IMR-90 (cell line): ENCODE measurements at regions not wholly inside any gene's neighbourhood (a gene's known extent, or its start where the extent isn't known, plus 50 kb on each side); places are given as distances from the start of the nearest gene placed in this dataset.

Experiments
- ATAC-seq: fragments of 200-7000 bp; cut with Tn5 transposase; 2 replicates; pipeline ENCODE4 v1.9.1; 2020; ENCODE audit warnings: low read depth, mild to moderate bottlenecking, moderate library complexity
- BruUV-seq: library from RNA; stranded (reverse); fragments of 400-500 nt; replicated peaks from 2 replicates; lab custom pipeline; 2021; lab: Mats Ljungman, UMichigan
- CTCF ChIA-PET: fragments of 300-600 bp; formaldehyde crosslinking; extraction: SDS; loops from one replicate; lab custom pipeline; 2021; ENCODE audit warnings: antibody characterized with exemption; lab: Yijun Ruan, JAX
- POLR2A ChIA-PET: fragments of 300-600 bp; sonication (Branson Sonifier 250); formaldehyde crosslinking; loops from one replicate; lab custom pipeline; 2022; ENCODE audit warnings: antibody characterized with exemption; ENCODE audit not compliant: unreplicated experiment; lab: Charles Lee
- DNase-seq: peaks from one replicate; pipeline ENCODE4 v3.0.0; 2013
- H2AFZ ChIP-seq: replicated peaks from 2 replicates; pipeline ENCODE3; 2013; ENCODE audit warnings: low read length, mild to moderate bottlenecking; ENCODE audit not compliant: poor library complexity
- H2AK5ac ChIP-seq: 2 replicates; pipeline ENCODE4 v1.6.1; 2013; ENCODE audit warnings: low read depth, low read length, inconsistent platforms
- H2AK9ac ChIP-seq: replicated peaks from 2 replicates; pipeline ENCODE3; 2013; ENCODE audit warnings: mild to moderate bottlenecking, low read depth, low read length, moderate library complexity; ENCODE audit not compliant: poor library complexity
- H2BK120ac ChIP-seq: 2 replicates; pipeline ENCODE4 v1.6.1; 2013; ENCODE audit warnings: low read depth, low read length, inconsistent platforms
- H2BK15ac ChIP-seq: 3 replicates; pipeline ENCODE4 v1.6.1; 2013; ENCODE audit warnings: low read depth, low read length, inconsistent platforms
- H2BK20ac ChIP-seq: 2 replicates; pipeline ENCODE4 v1.6.1; 2013; ENCODE audit warnings: low read depth, mild to moderate bottlenecking, inconsistent platforms, low read length, moderate library complexity
- H2BK5ac ChIP-seq: 2 replicates; pipeline ENCODE4 v1.6.1; 2013; ENCODE audit warnings: mild to moderate bottlenecking, low read depth, low read length, inconsistent platforms; ENCODE audit not compliant: poor library complexity, severe bottlenecking
- H3K14ac ChIP-seq: replicated peaks from 2 replicates; pipeline ENCODE4 v1.6.1; 2013; ENCODE audit warnings: low read depth, low read length, inconsistent platforms
- H3K18ac ChIP-seq: 2 replicates; pipeline ENCODE4 v1.6.1; 2013; ENCODE audit warnings: low read depth, low read length, control low read depth
- H3K23ac ChIP-seq: 2 replicates; pipeline ENCODE4 v1.6.1; 2013; ENCODE audit warnings: low read depth, low read length, inconsistent platforms
- H3K27ac ChIP-seq: 2 replicates; pipeline ENCODE4 v1.5.1; 2013; ENCODE audit warnings: mild to moderate bottlenecking, control low read depth, low read length; ENCODE audit not compliant: insufficient read depth
- H3K27me3 ChIP-seq: 2 replicates; pipeline ENCODE4 v1.6.1; 2013; ENCODE audit warnings: low read length; ENCODE audit not compliant: control insufficient read depth, insufficient read depth
- H3K36me3 ChIP-seq: 2 replicates; pipeline ENCODE4 v1.6.1; 2013; ENCODE audit warnings: low read length, mixed read lengths; ENCODE audit not compliant: control insufficient read depth, insufficient read depth
- H3K4ac ChIP-seq: 2 replicates; pipeline ENCODE4 v1.6.1; 2013; ENCODE audit warnings: low read depth, low read length, inconsistent platforms
- H3K4me1 ChIP-seq: 2 replicates; pipeline ENCODE4 v1.6.1; 2013; ENCODE audit warnings: low read length, mixed read lengths; ENCODE audit not compliant: control insufficient read depth, insufficient read depth
- H3K4me2 ChIP-seq: 2 replicates; pipeline ENCODE4 v1.6.1; 2013; ENCODE audit warnings: low read depth, mild to moderate bottlenecking, control low read depth, low read length, moderate library complexity
- H3K4me3 ChIP-seq: 2 replicates; pipeline ENCODE4 v1.5.1; 2013; ENCODE audit warnings: low read depth, mild to moderate bottlenecking, control low read depth, low read length, moderate library complexity; ENCODE audit not compliant: insufficient read depth
- H3K56ac ChIP-seq: 2 replicates; pipeline ENCODE4 v1.6.1; 2013; ENCODE audit warnings: low read length, inconsistent platforms; ENCODE audit not compliant: insufficient read depth; ENCODE audit errors: extremely low read depth
- H3K79me1 ChIP-seq, 2 experiments: 2 replicates each; pipeline ENCODE4 v1.6.1; 2013; ENCODE audit warnings: low read length in 2 of 2, inconsistent platforms in 1 of 2, low read depth in 1 of 2
- H3K9ac ChIP-seq: 2 replicates; pipeline ENCODE4 v1.6.1; 2013; ENCODE audit warnings: low read depth, low read length, control low read depth
- H3K9me1 ChIP-seq: 2 replicates; pipeline ENCODE4 v1.6.1; 2013; ENCODE audit warnings: low read length, inconsistent platforms; ENCODE audit not compliant: insufficient read depth
- H3K9me3 ChIP-seq: 2 replicates; pipeline ENCODE4 v1.6.1; 2013; ENCODE audit warnings: low read length; ENCODE audit not compliant: control insufficient read depth, insufficient read depth
- H4K20me1 ChIP-seq: 2 replicates; pipeline ENCODE4 v1.6.1; 2013; ENCODE audit warnings: low read length, inconsistent platforms; ENCODE audit not compliant: insufficient read depth
- H4K5ac ChIP-seq: 2 replicates; pipeline ENCODE4 v1.6.1; 2013; ENCODE audit warnings: mild to moderate bottlenecking, low read depth, low read length, control low read depth
- H4K8ac ChIP-seq, 2 experiments: 2 replicates each; pipeline ENCODE4 v1.6.1; 2013; ENCODE audit warnings: low read depth in 2 of 2, low read length in 2 of 2, control low read depth in 1 of 2, inconsistent platforms in 1 of 2
- H4K91ac ChIP-seq: 2 replicates; pipeline ENCODE4 v1.6.1; 2013; ENCODE audit warnings: low read depth, low read length, inconsistent platforms; ENCODE audit not compliant: insufficient read depth
- BHLHE40 ChIP-seq: fragments of 150-350 bp; IDR thresholded peaks from 2 replicates; pipeline ENCODE4 v1.6.1; 2016; ENCODE audit warnings: mild to moderate bottlenecking, low read depth, low read length
- CEBPB ChIP-seq: IDR thresholded peaks from 2 replicates; pipeline ENCODE4 v1.6.1; 2012; ENCODE audit warnings: low read depth, low read length, improper control_type of control experiment
- CHD1 ChIP-seq: IDR thresholded peaks from 2 replicates; pipeline ENCODE4 v1.6.1; 2012; ENCODE audit warnings: low read depth, low read length, improper control_type of control experiment
- CTCF ChIP-seq: conservative IDR thresholded peaks from 2 replicates; pipeline ENCODE4 v1.5.1; 2012; ENCODE audit warnings: mild to moderate bottlenecking, low read depth, low read length, improper control_type of control experiment
- ELK1 ChIP-seq: fragments of 150-350 bp; IDR thresholded peaks from 2 replicates; pipeline ENCODE4 v1.6.1; 2016; ENCODE audit warnings: low read depth, mild to moderate bottlenecking, low read length, moderate library complexity, borderline replicate concordance
- FOS ChIP-seq: fragments of 150-350 bp; IDR thresholded peaks from 2 replicates; pipeline ENCODE4 v1.6.1; 2016; ENCODE audit warnings: low read depth, low read length
- MAFK ChIP-seq: IDR thresholded peaks from 2 replicates; pipeline ENCODE4 v1.6.1; 2012; ENCODE audit warnings: low read depth, low read length, improper control_type of control experiment
- MAZ ChIP-seq: IDR thresholded peaks from 2 replicates; pipeline ENCODE4 v1.6.1; 2012; ENCODE audit warnings: low read depth, mild to moderate bottlenecking, low read length, improper control_type of control experiment, moderate library complexity, borderline replicate concordance
- MXI1 ChIP-seq: IDR thresholded peaks from 2 replicates; pipeline ENCODE4 v1.6.1; 2012; ENCODE audit warnings: low read depth, mild to moderate bottlenecking, low read length, moderate library complexity, borderline replicate concordance
- NFE2L2 ChIP-seq: fragments of 150-350 bp; IDR thresholded peaks from 2 replicates; pipeline ENCODE4 v1.6.1; 2016; ENCODE audit warnings: low read depth, mild to moderate bottlenecking, low read length
- POLR2A ChIP-seq: IDR thresholded peaks from 2 replicates; pipeline ENCODE4 v1.6.1; 2012; ENCODE audit warnings: mild to moderate bottlenecking, low read depth, low read length
- RAD21 ChIP-seq: IDR thresholded peaks from 2 replicates; pipeline ENCODE4 v1.6.1; 2012; ENCODE audit warnings: low read length, improper control_type of control experiment
- RCOR1 ChIP-seq: IDR thresholded peaks from 2 replicates; pipeline ENCODE4 v1.6.1; 2012; ENCODE audit warnings: mild to moderate bottlenecking, low read length, improper control_type of control experiment; ENCODE audit not compliant: insufficient replicate concordance
- RFX5 ChIP-seq: IDR thresholded peaks from 2 replicates; pipeline ENCODE4 v1.8.0; 2012; ENCODE audit warnings: low read depth, mild to moderate bottlenecking, low read length, moderate library complexity
- SMC3 ChIP-seq: fragments of 150-350 bp; IDR thresholded peaks from 2 replicates; pipeline ENCODE4 v1.6.1; 2016; ENCODE audit warnings: low read depth, mild to moderate bottlenecking, antibody characterized with exemption, low read length, moderate library complexity
- USF2 ChIP-seq: fragments of 150-350 bp; IDR thresholded peaks from 2 replicates; pipeline ENCODE4 v1.6.1; 2017; ENCODE audit warnings: mild to moderate bottlenecking, antibody characterized with exemption, low read length, low read depth
- WGBS, 2 experiments: methylation state at CpG; one replicate each; pipeline versions ENCODE4 v1.1.5 to v1.1.7; 2013; ENCODE audit warnings: missing lambda C conversion rate in 2 of 2; ENCODE audit not compliant: insufficient read length in 1 of 2; ENCODE audit errors: extremely low coverage in 2 of 2; 5-methylcytosine and 5-hydroxymethylcytosine counted together
- dilution Hi-C: fragments of 300-500 bp; cut with HindIII; formaldehyde crosslinking; loops from one replicate; pipeline ENCODE4 v1.14.3; 2018; ENCODE audit warnings: low sequenced_read_pairs; ENCODE audit not compliant: unreplicated experiment
- in situ Hi-C: fragments of 300-500 bp; cut with MboI; formaldehyde crosslinking; loops from 3 replicates; pipeline ENCODE4 v1.14.3; 2019; ENCODE audit warnings: low sequenced_read_pairs, inconsistent platforms, mixed read lengths
- intact Hi-C: fragments of 100-400 bp; cut with micrococcal nuclease; formaldehyde crosslinking; loops from 2 replicates; pipeline ENCODE4 v1.10.0; 2022

GRCh38 chr3:124605781-124606579 is 124.3 kb upstream of the UMPS start:
- intact Hi-C loops: no loop called here
- no peak overlapping the region for H3K18ac ChIP-seq
- ATAC-seq (no peak), DNase-seq (no peak)
- no peak overlapping the region for H4K8ac ChIP-seq
- 47% methylated on average over 4 of the region's 6 CpGs; no CpG with 5 or more reads in 1 of the 2 experiments for WGBS, 2 experiments
- ChIA-PET POLR2A (no interaction called here), CTCF (no interaction called here)
- no peak overlapping the region for H3K14ac ChIP-seq
- H2AFZ ChIP-seq: no peak overlapping the region
- no peak overlapping the region for H3K56ac ChIP-seq
- no peak overlapping the region for H2BK5ac ChIP-seq
- no peak overlapping the region for H3K9ac ChIP-seq
- H3K9me3 ChIP-seq: no peaks in the 10 kb centered on the region
- dilution Hi-C loops: no loop called here
- no peak overlapping the region for H2BK15ac ChIP-seq
- no peaks in the 10 kb centered on the region for H3K79me1 ChIP-seq
- no TSS peak for BruUV-seq
- peaks cover 24% of the 10 kb centered on the region for H3K27me3 ChIP-seq
- H2AK9ac ChIP-seq: no peak overlapping the region
- no peak overlapping the region for H2BK120ac ChIP-seq
- H4K91ac ChIP-seq: no peak overlapping the region
- H2BK20ac ChIP-seq: no peak overlapping the region
- H3K4me1 ChIP-seq: peaks cover 2% of the 10 kb centered on the region; the same call in 1 of the 2 replicates
- no peaks in the 10 kb centered on the region for H3K9me1 ChIP-seq
- no peak for TF ChIP-seq CEBPB
- TF ChIP-seq USF2: no peak
- TF ChIP-seq SMC3: no peak
- no peak for TF ChIP-seq MXI1
- TF ChIP-seq POLR2A: no peak
- no peak for TF ChIP-seq RCOR1
- TF ChIP-seq BHLHE40: no peak
- no peak for TF ChIP-seq FOS
- TF ChIP-seq NFE2L2: no peak
- TF ChIP-seq CHD1: no peak
- no peak for TF ChIP-seq MAZ
- no peak for TF ChIP-seq RAD21
- no peak for TF ChIP-seq CTCF
- TF ChIP-seq ELK1: no peak
- TF ChIP-seq MAFK: no peak
- no peak for TF ChIP-seq RFX5
- H3K23ac ChIP-seq: no peak overlapping the region
- no peak overlapping the region for H3K27ac ChIP-seq
- H4K20me1 ChIP-seq: no peaks in the 10 kb centered on the region; the same call in 1 of the 2 replicates
- H3K36me3 ChIP-seq: no peaks in the 10 kb centered on the region
- no peak overlapping the region for H3K4ac ChIP-seq
- H3K4me3 ChIP-seq: no peak overlapping the region
- H3K4me2 ChIP-seq: no peak overlapping the region
- no peak overlapping the region for H4K5ac ChIP-seq
- H2AK5ac ChIP-seq: no peak overlapping the region
- in situ Hi-C loops: no loop called here
